ENCODE measurements at regions not wholly inside any gene's neighbourhood (a gene's known extent, or its start where the extent isn't known, plus 50 kb on each side); places are given as distances from the start of the nearest gene placed in this dataset. TPM values are rescaled to one million over a fixed set of nuclear protein-coding genes. Genes with fewer than 3 reads are reported as not detected.

Small RNA genes in the stretch of these regions (microRNA-seq; reads per million reads assigned to microRNA genes)
- not detected for gene MIR4510
